Endothelial cell of umbilical vein (primary cell): ENCODE measurements at regions not wholly inside any gene's neighbourhood (a gene's known extent, or its start where the extent isn't known, plus 50 kb on each side); places are given as distances from the start of the nearest gene placed in this dataset.
"Not testable (repeated sequence)": the region's sequence is repeated elsewhere in the genome, so short reads cannot be mapped to it uniquely, and the experiment has no call there.

Experiments
- BruUV-seq: library from RNA; stranded (reverse); fragments of 400-500 nt; replicated peaks from 2 replicates; lab custom pipeline; 2021; lab: Mats Ljungman, UMichigan
- CTCF ChIA-PET: fragments of 300-600, 350-600 bp; sonication (Branson Sonifier 250); formaldehyde crosslinking; loops from one replicate; lab custom pipeline; 2021; ENCODE audit warnings: antibody characterized with exemption, inconsistent platforms; lab: Charles Lee
- POLR2A ChIA-PET: fragments of 300-600, 350-600 bp; sonication (Branson Sonifier 250); formaldehyde crosslinking; loops from one replicate; lab custom pipeline; 2021; ENCODE audit warnings: antibody characterized with exemption, inconsistent platforms; lab: Charles Lee
- DNase-seq: peaks from one replicate; pipeline ENCODE4 v3.0.0-alpha.2; 2011; ENCODE audit warnings: low read depth, low spot score
- FAIRE-seq: peaks from 2 replicates; lab custom pipeline; 2011; peaks lifted over from hg19 to GRCh38; lab: Jason Lieb, UNC
- H2AFZ ChIP-seq: 2 replicates; pipeline ENCODE4 v1.6.0; 2012; ENCODE audit warnings: low read depth, low read length, control low read depth, inconsistent platforms
- H3K27ac ChIP-seq: 2 replicates; pipeline ENCODE4 v1.5.1; 2011; ENCODE audit warnings: low read depth, mild to moderate bottlenecking, control low read depth, low read length, moderate library complexity; ENCODE audit not compliant: insufficient read depth
- H3K27me3 ChIP-seq, 2 experiments: 2 replicates each; pipeline versions ENCODE4 v1.6.0 to v1.6.1; 2011; ENCODE audit warnings: low read length in 2 of 2, mixed read lengths in 1 of 2; ENCODE audit not compliant: control insufficient read depth in 2 of 2, insufficient read depth in 2 of 2
- H3K36me3 ChIP-seq, 2 experiments: 2 replicates in 1 of 2; 3 replicates in 1 of 2; pipeline ENCODE4 v1.5.1; 2011; ENCODE audit warnings: low read length in 2 of 2, mild to moderate bottlenecking in 1 of 2, moderate library complexity in 1 of 2; ENCODE audit not compliant: control insufficient read depth in 2 of 2, insufficient read depth in 2 of 2; ENCODE audit errors: extremely low read depth in 1 of 2
- H3K4me1 ChIP-seq: 3 replicates; pipeline ENCODE4 v1.5.1; 2011; ENCODE audit warnings: mild to moderate bottlenecking, low read length; ENCODE audit not compliant: control insufficient read depth, insufficient read depth; ENCODE audit errors: extremely low read depth
- H3K4me2 ChIP-seq: 2 replicates; pipeline ENCODE4 v1.6.1; 2011; ENCODE audit warnings: low read length, control low read depth, mixed read lengths; ENCODE audit not compliant: insufficient read depth
- H3K4me3 ChIP-seq, 3 experiments: fragments of 200-600 bp in 1 of 3; sonication (generic), shearing (Covaris generic) in 1 of 3; replicated peaks in 1 of 3; 2 replicates each; pipeline ENCODE4 v1.5.1; 2011 to 2016; ENCODE audit warnings: control low read depth in 3 of 3, low read length in 3 of 3, mild to moderate bottlenecking in 2 of 3, inconsistent platforms in 1 of 3, low read depth in 1 of 3, moderate library complexity in 1 of 3; ENCODE audit not compliant: insufficient read depth in 1 of 3
- H3K79me2 ChIP-seq: 2 replicates; pipeline ENCODE4 v1.6.0; 2012; ENCODE audit warnings: low read length, inconsistent platforms; ENCODE audit not compliant: control insufficient read depth, insufficient read depth
- H3K9ac ChIP-seq: replicated peaks from 2 replicates; pipeline ENCODE3; 2011; ENCODE audit warnings: low read length, control low read depth; ENCODE audit not compliant: insufficient read depth; ENCODE audit errors: extremely low read depth
- H3K9me1 ChIP-seq: replicated peaks from 3 replicates; pipeline ENCODE4 v1.6.0; 2011; ENCODE audit warnings: mild to moderate bottlenecking, low read length; ENCODE audit not compliant: control insufficient read depth, insufficient read depth; ENCODE audit errors: extremely low read depth
- H3K9me3 ChIP-seq: replicated peaks from 2 replicates; pipeline ENCODE4 v1.5.1; 2012; ENCODE audit warnings: low read length, inconsistent platforms; ENCODE audit not compliant: control insufficient read depth, insufficient read depth
- H4K20me1 ChIP-seq: replicated peaks from 2 replicates; pipeline ENCODE3; 2011; ENCODE audit warnings: mild to moderate bottlenecking, low read length; ENCODE audit not compliant: control insufficient read depth, insufficient read depth; ENCODE audit errors: extremely low read depth
- EZH2 ChIP-seq: IDR thresholded peaks from 2 replicates; pipeline ENCODE4 v1.6.1; 2012; ENCODE audit warnings: borderline replicate concordance, low read depth, mild to moderate bottlenecking, moderate library complexity, low read length, inconsistent platforms; ENCODE audit not compliant: severe bottlenecking
- FOS ChIP-seq: IDR thresholded peaks from 2 replicates; pipeline ENCODE4 v1.6.1; 2011; ENCODE audit warnings: mild to moderate bottlenecking, low read length, moderate library complexity, borderline replicate concordance; ENCODE audit not compliant: insufficient read depth
- GATA2 ChIP-seq: IDR thresholded peaks from 2 replicates; pipeline ENCODE4 v1.7.0; 2011; ENCODE audit warnings: low read depth, mild to moderate bottlenecking, moderate library complexity, mixed read lengths, low read length; ENCODE audit not compliant: insufficient read length, insufficient read depth
- JUN ChIP-seq: IDR thresholded peaks from 2 replicates; pipeline ENCODE4 v1.6.1; 2011; ENCODE audit warnings: borderline replicate concordance, low read depth; ENCODE audit not compliant: insufficient read length, insufficient read depth
- MYC ChIP-seq: IDR thresholded peaks from one replicate; pipeline ENCODE4 v1.6.1; 2011; ENCODE audit warnings: mild to moderate bottlenecking, low read depth, low read length
- POLR2A ChIP-seq: IDR thresholded peaks from 2 replicates; pipeline ENCODE4 v1.6.1; 2012; ENCODE audit warnings: low read depth, mild to moderate bottlenecking, control low read depth, low read length
- POLR2AphosphoS5 ChIP-seq: IDR thresholded peaks from 2 replicates; pipeline ENCODE4 v1.6.1; 2012; ENCODE audit warnings: low read depth, mild to moderate bottlenecking, control low read depth, low read length, moderate library complexity; ENCODE audit not compliant: insufficient read depth
- dilution Hi-C: fragments of 300-500 bp; cut with MboI; formaldehyde crosslinking; loops from one replicate; pipeline ENCODE4 v1.15.0; 2019; ENCODE audit warnings: low sequenced_read_pairs; ENCODE audit not compliant: extremely low pct_ligation_motif_present
- intact Hi-C: fragments of 100-400 bp; cut with micrococcal nuclease; formaldehyde crosslinking; loops from one replicate; pipeline ENCODE4 v1.10.0; 2022
- TF ChIP-seq, protein P1 (sequence below), 2 donors: IDR thresholded peaks; 1 replicate in 1 of 2; 2 replicates in 1 of 2; pipeline ENCODE4 v1.5.1; 2011; ENCODE audit warnings: low read length in 2 of 2, mild to moderate bottlenecking in 2 of 2, moderate library complexity in 2 of 2, control low read depth in 1 of 2, inconsistent platforms in 1 of 2, low read depth in 1 of 2; ENCODE audit not compliant: insufficient read depth in 1 of 2; ENCODE audit errors: extremely low read depth in 1 of 2
- TF ChIP-seq, protein P2 (sequence below): IDR thresholded peaks from 2 replicates; pipeline ENCODE4 v1.6.1; 2011; ENCODE audit not compliant: insufficient read depth, insufficient read length

DNA sequence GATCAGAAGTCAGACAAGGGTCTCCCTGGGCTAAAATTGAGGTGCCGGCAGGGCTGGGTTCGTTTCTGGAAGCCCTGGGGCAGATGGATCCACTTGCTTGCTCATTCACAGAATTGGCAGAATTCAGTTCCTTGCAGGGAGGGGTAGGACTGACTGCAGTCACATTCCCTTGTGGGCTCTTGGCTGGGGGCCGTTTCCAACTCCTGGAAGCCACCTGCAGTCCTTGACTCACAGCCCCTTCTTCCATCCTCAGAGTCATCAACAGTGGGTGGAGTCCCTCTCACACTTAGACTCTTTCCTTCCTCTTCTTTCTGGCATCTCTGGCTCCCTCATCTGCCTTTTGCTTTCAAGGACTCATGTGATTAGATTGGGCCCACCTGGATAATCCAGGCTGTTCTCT is 54.6 kb upstream of the NANOS1 start:
- Histone ChIP-seq H3K79me2 (no peaks in the 10 kb centered on the region), H3K27me3 (peaks cover 0 to 8% of the 10 kb centered on the region in 2 experiments), H3K9me1 (no peaks in the 10 kb centered on the region), H3K9me3 (no peaks in the 10 kb centered on the region), H3K9ac (no peak overlapping the region), H3K36me3 (no peaks in the 10 kb centered on the region), H4K20me1 (no peaks in the 10 kb centered on the region), H3K4me1 (no peaks in the 10 kb centered on the region), H3K4me3 (no peak overlapping the region), H3K4me2 (no peak overlapping the region), H2AFZ (no peak overlapping the region), H3K27ac (no peak overlapping the region)
- DNase-seq, result no peak
- CTCF ChIA-PET, result no interaction called here
- FAIRE-seq, result no peak
- no TSS peak for BruUV-seq
- intact Hi-C loops (no loop called here), dilution Hi-C loops (no loop called here)
- TF ChIP-seq, protein P1, sequence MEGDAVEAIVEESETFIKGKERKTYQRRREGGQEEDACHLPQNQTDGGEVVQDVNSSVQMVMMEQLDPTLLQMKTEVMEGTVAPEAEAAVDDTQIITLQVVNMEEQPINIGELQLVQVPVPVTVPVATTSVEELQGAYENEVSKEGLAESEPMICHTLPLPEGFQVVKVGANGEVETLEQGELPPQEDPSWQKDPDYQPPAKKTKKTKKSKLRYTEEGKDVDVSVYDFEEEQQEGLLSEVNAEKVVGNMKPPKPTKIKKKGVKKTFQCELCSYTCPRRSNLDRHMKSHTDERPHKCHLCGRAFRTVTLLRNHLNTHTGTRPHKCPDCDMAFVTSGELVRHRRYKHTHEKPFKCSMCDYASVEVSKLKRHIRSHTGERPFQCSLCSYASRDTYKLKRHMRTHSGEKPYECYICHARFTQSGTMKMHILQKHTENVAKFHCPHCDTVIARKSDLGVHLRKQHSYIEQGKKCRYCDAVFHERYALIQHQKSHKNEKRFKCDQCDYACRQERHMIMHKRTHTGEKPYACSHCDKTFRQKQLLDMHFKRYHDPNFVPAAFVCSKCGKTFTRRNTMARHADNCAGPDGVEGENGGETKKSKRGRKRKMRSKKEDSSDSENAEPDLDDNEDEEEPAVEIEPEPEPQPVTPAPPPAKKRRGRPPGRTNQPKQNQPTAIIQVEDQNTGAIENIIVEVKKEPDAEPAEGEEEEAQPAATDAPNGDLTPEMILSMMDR (IDR thresholded peaks at IDR 0.05; ENCODE audit: extremely low read depth in 1 of 2, insufficient read depth in 1 of 2, low read depth in 1 of 2, low read length in 2 of 2), result no peak
- TF ChIP-seq, protein P2, sequence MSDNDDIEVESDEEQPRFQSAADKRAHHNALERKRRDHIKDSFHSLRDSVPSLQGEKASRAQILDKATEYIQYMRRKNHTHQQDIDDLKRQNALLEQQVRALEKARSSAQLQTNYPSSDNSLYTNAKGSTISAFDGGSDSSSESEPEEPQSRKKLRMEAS, result no peak
- TF ChIP-seq FOS (no peak), GATA2 (no peak), POLR2A (no peak), JUN (no peak), MYC (no peak), POLR2AphosphoS5 (no peak), EZH2 (no peak)
- POLR2A ChIA-PET, result no interaction called here

DNA sequence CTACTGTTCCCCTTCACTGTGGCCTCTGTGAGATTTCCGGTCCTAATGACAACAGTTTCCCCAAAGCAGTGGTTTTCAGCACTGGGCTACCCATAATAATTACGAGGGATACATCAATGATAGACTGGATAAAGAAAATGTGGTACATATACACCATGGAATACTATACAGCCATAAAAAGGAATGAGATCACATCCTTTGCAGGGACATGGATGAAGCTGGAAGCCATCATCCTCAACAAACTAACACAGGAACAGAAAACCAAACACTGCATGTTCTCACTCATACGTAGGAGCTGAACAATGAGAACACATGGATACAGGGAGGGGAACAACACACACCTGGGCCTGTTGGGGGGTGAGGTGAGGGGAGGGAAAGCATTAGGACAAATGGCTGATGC is 53.3 kb upstream of the NANOS1 start:
- H3K4me3 ChIP-seq, BruUV-seq, H3K9ac ChIP-seq, CTCF ChIA-PET, H3K9me1 ChIP-seq, H3K27me3 ChIP-seq, dilution Hi-C loops, H2AFZ ChIP-seq, H3K9me3 ChIP-seq, H3K36me3 ChIP-seq, H3K79me2 ChIP-seq, POLR2A ChIA-PET, FAIRE-seq, H4K20me1 ChIP-seq, H3K27ac ChIP-seq, H3K4me2 ChIP-seq, intact Hi-C loops, DNase-seq, H3K4me1 ChIP-seq: not testable (repeated sequence)
